RPMI8226 (cell line): ENCODE measurements at regions not wholly inside any gene's neighbourhood (a gene's known extent, or its start where the extent isn't known, plus 50 kb on each side); places are given as distances from the start of the nearest gene placed in this dataset.
"Not testable (repeated sequence)": the region's sequence is repeated elsewhere in the genome, so short reads cannot be mapped to it uniquely, and the experiment has no call there.

Source experiments
- DNase-seq: peaks from one replicate; pipeline ENCODE4 v3.0.0-alpha.2; 2015

- DNase-seq, result no peak
Measured at GRCh38 chr5:15183520-15183919, 311.9 kb upstream of the ANKH start.

DNA sequence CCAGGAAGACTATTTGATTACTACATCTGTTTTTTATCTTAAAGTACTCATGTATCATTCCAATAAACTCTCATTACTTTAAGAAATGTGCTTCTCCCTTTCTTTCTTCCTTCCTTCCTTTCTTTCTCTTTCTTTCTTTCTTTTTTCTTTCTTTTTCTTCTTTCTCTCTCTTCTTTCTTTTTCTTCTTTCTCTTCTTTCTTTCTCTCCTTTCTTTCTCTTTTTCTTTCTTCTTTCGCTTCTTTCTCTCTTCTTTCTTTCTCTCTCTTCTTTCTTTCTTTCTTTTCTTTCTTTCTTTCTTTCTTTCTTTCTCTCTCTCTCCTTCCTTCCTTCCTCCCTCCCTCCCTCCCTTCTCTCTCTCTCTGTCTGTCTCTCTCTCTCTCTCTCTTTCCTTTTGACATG, 298.6 kb upstream of the ANKH start:
- DNase-seq, result no peak

DNA sequence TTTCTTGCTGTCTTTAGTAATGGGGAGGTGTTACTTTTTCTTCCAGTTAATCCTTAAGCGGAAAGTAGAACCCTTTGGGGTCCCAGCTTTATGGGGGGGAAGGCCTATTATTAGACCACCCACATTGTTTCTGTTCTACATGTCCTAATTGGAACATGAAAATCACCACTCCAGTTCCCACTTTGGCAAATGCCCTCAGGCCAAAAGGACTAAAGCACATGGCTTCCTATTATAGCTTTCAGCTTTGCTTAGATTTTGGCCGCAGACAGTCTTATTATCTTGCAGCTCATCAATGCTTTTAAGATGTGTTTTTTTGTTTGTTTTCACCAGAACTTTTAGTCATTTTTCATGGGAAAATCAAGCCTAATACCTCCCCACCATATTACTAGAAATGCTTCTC, 296.8 kb upstream of the ANKH start:
- DNase-seq, result no peak

GRCh38 chr5:15160091-15160490, 288.5 kb upstream of the ANKH start:
- no peak for DNase-seq

DNA sequence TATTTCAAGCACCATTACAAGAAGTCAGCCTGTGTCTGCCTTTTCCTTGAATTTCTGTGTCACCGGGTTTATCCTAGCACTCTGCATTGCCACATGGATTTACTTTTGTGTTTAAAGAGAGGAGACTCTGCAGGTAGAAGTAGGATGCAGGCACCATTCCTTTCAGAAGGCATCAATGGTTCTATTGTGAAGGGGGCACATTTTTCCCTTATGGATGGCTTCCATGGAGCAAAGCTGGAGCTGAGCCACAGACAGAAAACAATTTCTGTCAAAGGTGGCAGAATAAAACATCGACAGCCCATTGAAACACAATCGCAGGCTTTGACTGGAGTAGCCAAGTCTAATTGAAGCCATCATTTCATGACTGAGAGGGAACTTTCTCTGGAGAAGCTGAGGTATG, 288.0 kb upstream of the ANKH start:
- no peak for DNase-seq

- DNase-seq, result no peak
Measured at GRCh38 chr5:15142458-15142857, 270.9 kb upstream of the ANKH start.

GRCh38 chr5:15137414-15137813, 265.8 kb upstream of the ANKH start:
- no peak for DNase-seq

DNA sequence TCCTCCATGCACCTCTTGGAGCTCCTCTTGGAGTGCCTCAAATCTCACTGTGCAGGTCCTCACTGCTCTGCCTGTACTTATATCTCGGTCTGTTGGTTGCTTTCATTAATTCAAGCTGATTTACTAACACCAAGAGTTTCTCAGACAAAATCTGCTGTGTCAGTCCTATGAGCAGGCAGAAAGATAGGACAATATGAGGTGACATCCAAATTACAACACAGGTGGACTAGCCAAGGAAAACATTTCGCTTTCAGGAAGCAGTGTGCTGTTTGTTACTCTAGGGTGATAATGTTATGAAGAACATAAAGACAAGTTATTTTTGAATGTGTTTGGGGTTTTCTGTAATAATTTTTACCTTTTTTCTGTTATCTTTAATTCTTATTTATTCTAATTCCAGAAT, 264.1 kb upstream of the ANKH start:
- no peak for DNase-seq

DNA sequence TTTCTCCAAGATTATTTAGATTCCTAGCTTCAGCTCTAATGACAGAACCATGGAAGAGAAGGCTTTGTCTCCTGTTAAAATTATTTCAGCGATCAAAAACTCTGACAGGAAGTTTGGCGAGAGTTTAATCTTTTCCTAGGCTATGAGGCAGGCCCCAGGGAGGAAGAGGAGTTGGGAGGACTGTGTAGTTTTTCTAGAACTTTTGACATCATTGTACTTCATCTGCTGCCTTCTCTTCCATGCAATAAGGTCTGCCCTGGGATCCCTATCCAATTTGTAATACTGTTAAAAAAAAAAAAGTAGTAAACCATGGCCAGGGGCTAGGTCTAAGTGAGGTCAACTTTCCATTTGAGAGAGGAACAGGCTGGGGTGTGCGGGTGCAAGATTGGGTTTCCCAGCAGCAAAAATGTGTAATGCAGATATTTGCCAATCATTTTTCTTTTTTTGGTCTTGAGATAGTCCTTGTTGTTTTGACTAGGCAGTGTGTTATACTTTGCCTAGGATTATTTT, 261.9 kb upstream of the ANKH start:
- DNase-seq, result no peak

GRCh38 chr5:15132816-15133405, 261.3 kb upstream of the ANKH start:
- no peak for DNase-seq

DNA sequence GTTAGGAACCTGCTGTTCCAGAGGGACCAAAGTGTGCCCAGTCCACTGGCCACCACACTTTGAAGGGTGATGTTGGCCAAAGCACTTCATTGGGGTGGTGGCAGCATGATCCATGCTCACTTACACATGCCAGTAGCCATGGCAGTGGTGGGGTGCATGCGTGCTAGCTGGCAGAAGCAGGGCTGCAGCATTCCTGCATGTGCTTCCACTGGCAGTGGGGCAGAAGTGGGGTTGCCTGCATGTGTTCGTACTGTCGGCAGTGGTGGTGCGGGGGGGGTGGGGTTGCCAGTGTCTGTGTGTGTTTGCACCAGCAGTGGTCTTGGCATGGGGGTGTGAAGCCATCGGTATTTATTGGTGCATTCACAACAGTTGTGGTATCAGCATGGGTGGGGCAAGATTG, 260.3 kb upstream of the ANKH start:
- no peak for DNase-seq

DNA sequence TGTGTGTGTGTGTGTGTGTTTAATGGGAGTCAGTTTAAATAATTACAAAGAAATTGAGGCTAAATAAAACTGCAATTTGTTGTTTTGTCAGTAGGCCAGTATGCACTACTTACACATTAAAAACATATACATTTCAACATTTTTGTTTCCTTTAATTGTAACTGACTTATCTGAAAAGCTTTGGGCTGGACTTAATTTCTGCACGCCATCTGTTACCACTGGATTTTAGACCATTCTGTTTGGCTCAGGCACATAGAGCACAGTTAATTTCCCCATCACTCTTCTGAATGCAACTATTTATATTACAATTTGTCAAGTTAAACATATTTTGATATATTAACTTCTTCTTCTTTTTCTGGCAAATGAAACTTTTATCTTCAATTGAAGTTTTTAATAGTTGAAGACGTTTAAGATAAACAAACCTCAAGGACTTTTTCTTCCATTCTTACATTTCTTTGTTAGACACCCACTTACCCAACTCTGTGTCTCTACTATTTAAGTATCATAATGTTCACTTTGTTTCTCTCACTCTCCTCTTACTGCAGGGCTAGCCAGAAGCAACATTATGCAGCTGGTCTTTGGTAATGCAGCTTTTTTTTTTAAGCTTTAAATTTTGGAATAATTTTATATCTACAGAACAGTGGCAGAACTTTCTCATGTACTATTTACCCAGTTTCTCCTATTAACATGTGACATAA, 253.4 kb upstream of the ANKH start:
- DNase-seq, result no peak

DNA sequence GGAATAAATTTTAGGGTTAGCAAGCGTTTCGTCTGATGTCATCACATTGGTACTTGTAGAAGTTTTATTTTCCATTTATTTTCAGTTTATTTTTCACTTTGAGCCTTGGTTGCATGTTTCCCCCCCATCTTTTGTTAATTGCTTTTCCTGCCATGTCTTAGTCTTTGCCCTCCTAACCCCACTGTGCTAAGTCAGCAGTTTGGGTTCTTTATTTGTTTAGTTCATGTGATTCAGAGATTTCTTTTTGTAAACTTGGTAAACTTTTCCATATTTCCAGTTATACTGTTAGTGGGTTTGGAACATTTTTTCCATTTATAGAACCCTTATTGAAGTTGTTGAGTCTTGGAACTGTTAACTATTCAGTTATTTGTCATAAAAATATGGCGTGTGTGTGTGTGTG, 252.9 kb upstream of the ANKH start:
- no peak for DNase-seq

DNA sequence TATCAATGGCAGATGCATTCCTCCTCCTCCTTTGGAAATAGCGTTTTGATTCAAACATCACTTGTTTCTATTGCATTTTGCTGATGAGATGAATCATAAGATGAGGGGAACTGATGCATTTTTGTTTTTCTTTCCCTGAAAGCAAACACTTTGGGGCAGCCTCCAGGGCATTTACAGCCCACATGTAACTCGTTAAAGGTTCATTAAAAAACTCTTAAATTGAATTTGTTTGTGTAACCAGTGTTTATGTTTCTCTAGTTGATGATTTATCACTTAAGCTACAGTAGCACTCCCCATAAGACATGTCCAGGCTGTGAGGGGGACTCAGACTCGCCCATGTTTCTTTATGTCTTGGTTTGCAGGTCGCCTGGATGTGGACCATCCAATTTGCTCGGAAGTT, 246.1 kb upstream of the ANKH start:
- no peak for DNase-seq

DNA sequence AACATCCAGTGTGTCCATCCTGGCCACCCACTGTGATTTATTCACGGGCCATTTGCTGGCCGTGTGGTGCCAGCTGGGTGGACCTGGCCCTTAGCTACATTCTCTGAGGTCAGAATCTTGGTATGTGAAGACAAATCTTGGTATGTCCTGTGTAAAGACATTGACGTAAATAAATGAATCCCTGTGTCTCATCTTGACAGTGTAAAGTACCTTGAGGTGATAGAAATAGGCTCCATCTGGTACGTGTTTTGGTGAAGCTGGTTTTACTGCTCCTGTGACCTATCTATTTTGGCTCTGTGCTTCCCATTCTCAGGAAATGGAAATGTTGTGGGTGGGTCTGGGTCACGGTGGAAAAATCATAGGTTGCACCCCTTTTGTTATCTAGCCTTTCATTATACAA, 245.4 kb upstream of the ANKH start:
- no peak for DNase-seq

DNA sequence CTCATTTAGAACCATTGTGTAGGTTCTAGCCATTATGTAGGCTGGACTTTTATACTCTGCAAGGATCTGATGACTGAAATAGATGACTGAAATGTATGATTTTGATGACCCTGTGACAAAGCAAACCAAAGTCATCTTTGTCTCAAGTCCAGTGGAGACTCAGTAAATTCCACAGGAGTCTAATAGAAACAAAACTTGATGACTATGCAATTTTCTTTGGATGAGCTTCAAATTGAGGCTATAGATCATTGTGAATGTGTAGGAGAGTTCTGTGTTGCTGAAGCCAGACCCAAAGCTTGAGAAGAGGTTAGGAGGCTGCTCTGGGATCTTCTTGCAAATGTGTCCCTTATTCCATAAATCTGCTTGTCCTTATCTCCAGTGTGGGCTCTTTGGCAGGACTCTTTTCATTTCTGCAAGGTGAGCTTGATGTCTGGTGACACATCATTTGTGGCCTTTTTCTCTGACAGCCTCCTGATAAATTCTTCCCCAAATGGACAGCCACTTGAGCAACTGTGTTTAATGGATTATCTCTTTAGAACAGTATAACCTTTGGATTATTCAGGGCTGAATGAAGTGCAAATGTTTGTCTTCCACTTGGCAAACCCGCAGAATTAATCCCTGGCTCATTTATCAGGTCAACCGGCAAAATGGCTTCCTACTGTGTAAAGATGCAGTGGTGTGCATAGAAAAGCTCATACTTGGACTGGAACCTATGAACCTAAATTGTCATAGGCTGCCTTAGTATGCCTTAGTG, 235.1 kb upstream of the ANKH start:
- no peak for DNase-seq

DNA sequence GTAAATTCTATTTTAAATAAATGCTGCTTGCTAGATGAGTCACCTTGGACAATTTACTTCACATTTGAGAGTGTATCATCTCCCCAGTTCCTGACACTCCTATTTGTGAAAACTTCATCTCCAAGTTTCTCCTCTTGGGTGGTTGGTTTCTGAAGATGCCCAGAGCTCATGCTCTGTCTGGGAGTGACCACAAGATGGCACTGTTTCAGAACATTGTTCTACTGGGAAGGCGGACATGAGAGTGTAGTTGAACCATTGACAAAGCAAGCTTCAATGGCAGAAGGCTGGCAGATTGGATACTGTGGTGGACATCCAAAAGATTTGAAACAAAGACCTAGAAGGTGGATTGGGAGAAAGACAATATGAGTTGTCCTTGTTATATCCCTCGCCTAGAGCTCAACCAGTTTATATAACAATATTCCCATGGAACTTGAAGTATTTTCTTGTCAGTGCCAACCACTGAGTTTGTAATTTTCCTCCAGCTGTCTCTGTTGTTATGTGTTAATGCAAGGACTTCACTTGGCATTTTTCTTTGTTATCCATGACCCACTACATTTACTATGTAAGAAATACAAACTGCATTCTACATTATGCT, 234.3 kb upstream of the ANKH start:
- DNase-seq, result peak; percentile 43

DNA sequence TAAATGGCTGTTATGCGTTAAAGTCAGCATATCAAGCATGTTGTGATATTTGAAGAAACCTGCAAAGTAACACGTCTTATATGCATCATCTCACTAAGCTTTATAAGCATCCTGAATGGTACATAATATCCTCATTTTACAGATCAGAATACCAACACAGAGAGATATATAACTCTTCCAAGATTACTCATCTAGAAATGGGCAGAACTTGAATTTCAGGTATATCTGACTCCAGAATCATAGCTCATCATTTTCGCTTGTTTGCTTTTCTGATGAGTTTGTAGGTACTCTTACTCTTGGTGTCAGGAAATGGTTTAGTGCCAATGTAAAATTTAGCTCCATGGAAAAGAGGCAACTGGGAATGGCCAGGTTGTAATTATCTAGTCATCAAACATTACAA, 232.3 kb upstream of the ANKH start:
- DNase-seq, result no peak

GRCh38 chr5:15103130-15103529, 231.6 kb upstream of the ANKH start:
- DNase-seq, result no peak

- DNase-seq, result no peak
Measured at GRCh38 chr5:15097552-15097951, 226.0 kb upstream of the ANKH start.

- not testable (repeated sequence) for DNase-seq
Measured at GRCh38 chr5:15096686-15097085, 225.1 kb upstream of the ANKH start.

DNA sequence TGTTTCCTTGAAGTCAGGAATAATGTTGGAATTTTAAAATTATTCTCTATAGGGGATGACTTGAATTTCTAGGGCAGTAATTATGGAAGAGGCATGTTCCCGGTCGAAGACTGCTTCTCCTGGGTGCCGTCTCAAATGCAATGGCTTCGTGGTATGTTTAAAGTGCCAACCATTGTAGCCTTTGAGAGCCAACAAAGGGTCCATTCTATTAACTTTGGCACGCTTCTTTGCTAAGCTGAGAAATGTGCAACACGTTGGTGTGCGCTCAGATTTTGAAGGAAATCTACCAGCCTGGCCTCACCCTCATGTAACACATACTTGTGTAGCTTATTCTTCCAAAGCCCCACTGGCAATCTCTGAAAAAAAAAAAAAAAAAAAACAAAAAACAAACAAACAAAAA, 221.2 kb upstream of the ANKH start:
- DNase-seq, result no peak

DNA sequence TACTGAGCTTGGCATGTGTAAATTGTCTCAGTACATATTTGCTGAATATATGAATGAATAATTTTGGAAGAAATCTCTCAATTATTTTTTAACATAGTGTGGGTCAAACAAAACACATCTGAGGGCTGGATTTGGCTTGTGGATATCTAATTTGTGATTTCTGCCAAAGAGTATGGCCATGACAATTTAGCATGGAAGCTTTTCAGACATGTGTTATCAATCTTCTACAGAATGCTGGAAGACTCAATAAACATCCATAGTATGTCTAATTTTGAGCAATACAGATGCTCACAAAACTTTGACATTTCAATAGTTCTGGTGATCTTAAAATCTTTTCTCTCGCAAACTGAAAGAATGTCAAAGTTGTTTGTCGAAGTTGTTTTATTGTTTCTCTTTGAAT, 214.1 kb upstream of the ANKH start:
- no peak for DNase-seq

GRCh38 chr5:15082096-15082495, 210.5 kb upstream of the ANKH start:
- no peak for DNase-seq
